Fibroblast of gingiva (primary cell): ENCODE measurements at regions not wholly inside any gene's neighbourhood (a gene's known extent, or its start where the extent isn't known, plus 50 kb on each side); places are given as distances from the start of the nearest gene placed in this dataset.
"Not testable (repeated sequence)": the region's sequence is repeated elsewhere in the genome, so short reads cannot be mapped to it uniquely, and the experiment has no call there.

Source experiments
- DNase-seq: peaks from one replicate; pipeline ENCODE4 v3.0.0-alpha.2; 2011; ENCODE audit warnings: low read depth

DNA sequence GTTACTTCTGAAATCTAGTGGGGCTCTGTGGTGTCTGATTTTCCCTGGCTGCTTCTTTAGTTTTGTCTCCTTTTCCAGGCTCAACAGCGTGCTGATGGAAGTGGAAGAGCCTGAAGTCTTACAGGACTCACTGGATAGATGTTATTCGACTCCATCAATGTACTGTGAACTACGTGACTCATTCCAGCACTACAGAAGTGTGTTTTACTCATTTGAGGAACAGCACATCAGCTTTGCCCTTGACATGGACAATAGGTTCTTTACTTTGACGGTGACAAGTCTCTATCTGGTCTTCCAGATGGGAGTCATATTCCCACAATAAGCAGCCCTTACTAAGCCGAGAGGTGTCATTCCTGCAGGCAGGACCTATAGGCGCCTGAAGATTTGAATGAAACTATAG lies 51.1 kb downstream of the NBPF8 start:
- not testable (repeated sequence) for DNase-seq

GRCh38 chr1:120477663-120478062 lies 62.8 kb downstream of the NBPF8 start:
- DNase-seq: not testable (repeated sequence)

DNA sequence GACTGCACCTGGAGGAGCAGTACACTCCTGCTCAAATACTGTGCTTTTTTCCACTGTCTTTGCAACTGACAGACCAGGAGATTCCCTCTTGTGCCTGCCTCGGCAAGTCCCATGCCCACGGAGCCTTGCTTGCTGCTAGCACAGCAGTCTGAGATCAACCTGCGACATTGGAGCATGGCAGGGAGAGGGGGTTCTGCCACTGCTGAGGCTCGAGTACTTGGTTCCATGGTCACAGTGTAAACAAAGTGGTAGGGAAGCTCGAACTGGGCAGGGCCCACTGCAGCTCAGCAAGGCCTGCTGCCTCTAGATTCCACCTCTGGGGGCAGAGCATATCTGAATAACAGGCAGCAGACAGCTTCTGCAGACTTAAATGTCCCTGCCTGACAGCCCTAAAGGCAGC lies 63.6 kb downstream of the NBPF8 start:
- DNase-seq: not testable (repeated sequence)

DNA sequence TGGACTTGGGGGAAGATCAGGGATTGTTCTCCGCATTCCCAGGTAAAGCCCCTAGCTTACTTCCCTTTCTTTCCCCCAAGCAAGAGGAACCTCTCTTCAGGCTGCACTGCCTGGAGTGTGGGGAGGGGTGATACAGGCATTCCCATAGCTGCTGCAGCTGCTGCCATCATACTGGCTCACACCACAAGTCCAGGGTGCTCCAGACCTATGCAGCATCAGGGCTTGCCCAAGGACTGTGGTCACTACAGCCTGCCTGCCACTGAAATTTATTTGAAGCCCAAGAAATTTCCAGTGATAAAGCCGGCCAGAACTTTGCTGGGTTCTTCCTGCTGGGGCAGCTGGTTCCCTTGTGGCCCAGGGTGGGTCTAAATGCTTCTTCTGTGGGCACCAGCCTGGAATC lies 72.7 kb downstream of the NBPF8 start:
- DNase-seq: not testable (repeated sequence)

DNA sequence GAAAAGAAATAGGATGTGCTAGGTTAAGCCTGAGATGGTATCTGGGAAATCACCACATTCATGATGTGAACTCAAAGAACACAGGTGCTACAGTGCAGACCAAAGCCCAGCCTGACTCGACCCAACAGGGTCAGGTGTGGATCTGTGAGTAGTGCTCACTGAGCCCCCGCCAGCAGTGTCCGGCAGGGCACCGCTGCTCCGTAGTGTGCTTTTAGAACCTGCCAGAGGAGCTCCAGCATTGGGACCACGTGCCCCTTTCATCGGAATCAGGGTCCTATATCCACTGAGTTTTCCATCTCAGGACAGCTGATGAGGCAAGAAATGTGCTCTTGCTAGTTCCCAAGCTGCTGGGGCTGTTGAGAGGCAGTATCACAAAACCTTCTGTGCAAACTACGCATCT lies 74.4 kb downstream of the NBPF8 start:
- DNase-seq: not testable (repeated sequence)

DNA sequence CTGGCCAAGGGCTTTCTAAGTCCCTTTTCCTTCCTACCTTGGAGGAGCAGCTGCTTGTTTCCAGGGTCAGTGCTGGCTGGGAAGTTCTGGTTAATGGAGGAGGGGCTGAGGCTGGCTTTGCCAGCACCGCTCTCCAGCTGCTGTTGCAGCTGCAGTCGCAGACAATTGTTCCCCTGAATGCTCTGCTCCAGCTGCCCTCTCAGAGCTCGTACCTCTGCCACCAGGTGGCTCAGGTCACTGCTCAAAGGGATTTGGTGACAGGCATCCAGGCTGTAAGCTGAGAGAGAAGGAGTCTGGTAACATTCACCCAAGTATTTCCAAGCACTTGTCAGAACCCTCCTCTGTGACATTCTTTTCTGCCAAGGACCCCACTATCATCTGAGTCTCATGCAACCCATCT lies 82.3 kb downstream of the NBPF8 start:
- DNase-seq: not testable (repeated sequence)

GRCh38 chr1:120503284-120503683 lies 88.4 kb downstream of the NBPF8 start:
- not testable (repeated sequence) for DNase-seq

DNA sequence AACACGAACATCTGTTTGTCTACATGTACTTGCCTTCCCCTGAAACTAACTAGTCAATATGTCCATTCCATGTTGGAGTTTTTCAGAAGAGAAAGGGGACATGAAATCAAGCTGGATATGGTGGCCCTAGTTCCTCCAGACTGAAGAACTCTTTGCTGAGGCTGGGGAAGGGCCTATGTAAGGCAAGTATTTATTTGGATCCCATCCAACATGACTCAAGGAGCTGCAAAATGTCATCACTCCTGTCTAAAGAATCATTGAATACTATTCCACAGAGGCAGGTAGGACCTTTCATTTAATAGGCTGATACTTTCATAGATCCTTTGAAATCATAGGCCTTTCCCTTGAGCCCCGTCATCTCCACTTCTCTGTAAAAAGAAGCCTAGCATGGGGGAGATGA lies 91.5 kb downstream of the NBPF8 start:
- DNase-seq: not testable (repeated sequence)

DNA sequence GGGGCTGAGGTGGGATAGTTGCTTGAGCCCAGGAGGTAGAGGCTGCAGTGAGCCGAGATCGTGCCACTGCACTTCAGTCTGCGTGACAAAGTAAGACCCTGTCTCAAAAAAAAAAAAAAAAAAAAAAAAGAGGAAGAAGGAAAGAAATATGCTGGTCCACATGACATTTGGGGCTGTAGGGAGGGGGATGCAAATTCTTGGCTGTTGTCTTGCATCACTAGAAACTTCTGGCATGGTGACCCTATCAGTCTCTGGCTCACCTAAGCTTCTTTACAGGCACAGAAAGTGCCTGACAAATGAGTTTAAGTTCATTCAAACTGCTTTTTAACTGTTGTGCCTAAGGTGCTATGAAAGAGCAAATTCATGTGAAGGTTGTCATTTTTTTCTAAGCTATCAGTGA lies 93.5 kb downstream of the NBPF8 start:
- DNase-seq: not testable (repeated sequence)

DNA sequence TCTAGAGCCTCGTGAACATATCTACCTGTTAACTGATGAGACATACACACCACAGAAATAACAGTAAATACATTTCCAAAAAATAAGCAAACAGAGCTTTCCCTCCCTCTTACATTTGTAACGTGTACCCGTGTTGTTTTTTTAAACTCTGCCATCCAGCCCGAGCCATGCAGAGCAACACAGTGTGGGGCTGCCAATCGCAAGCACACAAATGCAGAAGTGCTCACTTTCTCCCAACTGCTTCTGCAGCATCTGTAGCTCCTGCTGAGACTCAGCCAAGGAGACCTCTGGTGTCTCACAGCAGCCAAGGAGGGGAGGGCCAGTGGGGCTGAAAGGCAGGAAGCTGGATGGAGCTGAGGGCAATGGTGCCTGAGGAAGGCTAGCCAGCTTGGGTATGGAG lies 94.4 kb downstream of the NBPF8 start:
- not testable (repeated sequence) for DNase-seq

GRCh38 chr1:120513099-120513498 lies 98.3 kb downstream of the NBPF8 start:
- not testable (repeated sequence) for DNase-seq

DNA sequence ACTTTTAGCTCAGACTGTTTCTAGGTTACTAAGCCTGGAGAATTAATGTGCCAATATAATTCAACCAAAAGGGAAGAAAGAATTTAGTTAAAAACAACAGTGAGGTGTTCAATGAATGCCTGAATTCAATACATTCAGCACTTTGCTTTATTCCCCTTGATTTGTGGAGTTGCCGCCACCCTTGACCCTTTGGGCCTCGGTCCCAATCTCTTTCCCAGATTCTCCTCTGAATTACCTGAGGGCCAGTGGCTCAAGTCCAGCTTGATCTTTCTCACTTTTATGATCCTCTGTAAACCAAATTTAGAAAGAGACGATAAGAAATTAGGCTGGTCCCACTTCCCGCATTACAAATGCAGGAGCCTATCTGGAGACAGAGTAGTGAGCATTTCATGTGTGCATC lies 98.7 kb downstream of the NBPF8 start:
- not testable (repeated sequence) for DNase-seq

DNA sequence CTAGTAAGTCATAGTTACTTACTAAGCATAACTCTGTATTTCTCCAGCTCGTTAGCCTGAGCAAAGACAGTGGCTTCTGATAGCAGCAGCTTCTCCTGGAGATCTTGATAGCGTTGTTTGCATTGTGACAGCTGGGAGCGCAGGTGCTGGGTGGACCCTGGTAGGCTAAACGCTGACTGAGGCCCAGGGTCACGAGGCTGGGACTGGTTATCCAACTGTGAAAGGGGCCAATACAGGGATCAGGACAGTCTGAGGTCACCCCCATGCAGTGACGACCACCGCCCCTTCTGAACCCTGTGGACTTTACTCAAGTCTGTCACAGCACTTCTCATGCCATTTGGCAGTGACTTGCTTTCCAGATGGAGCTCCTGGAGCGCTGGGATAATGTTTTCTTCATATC lies 104.4 kb downstream of the NBPF8 start:
- DNase-seq: not testable (repeated sequence)

DNA sequence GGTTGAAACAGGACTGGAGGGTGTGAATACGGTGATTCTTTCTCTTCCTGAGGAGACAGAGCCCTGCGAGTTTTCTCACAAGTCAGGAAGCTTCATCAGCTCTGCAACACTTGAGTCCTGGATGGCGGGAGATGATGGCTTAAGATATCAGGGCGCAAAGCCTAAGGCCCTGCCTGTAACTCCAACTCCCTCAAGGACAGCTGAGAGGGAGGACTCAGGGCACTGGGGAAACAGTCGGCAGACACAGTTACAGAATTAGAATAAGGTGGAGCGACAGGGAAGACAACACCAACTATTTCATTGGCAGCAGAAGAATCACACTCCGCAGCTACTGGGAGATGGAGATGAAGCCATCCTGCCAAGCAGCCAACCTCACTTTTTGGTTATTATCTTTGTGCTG lies 109.6 kb downstream of the NBPF8 start:
- not testable (repeated sequence) for DNase-seq

DNA sequence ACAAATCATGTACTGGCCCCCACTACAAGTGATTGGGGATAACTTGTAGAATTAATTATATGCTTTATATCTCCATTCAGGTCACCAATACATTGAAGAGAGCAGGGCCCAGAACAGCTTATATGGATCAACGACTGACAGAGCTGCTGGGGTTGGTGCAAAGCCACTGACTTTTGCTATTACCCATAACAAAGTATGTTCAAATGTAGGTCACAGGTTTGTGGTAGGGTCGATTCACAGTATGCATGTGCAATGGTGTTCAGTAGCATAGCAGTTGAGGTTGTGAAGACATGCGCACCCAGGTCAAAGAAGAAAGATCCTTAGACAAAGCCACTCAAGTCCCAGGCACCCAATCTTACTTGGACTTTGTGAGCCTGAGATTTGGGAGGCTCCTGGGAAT lies 110.6 kb downstream of the NBPF8 start:
- not testable (repeated sequence) for DNase-seq

GRCh38 chr1:120529475-120530089 lies 114.7 kb downstream of the NBPF8 start:
- DNase-seq: not testable (repeated sequence)

- not testable (repeated sequence) for DNase-seq
Observed at GRCh38 chr1:120531455-120531854, 116.6 kb downstream of the NBPF8 start.

DNA sequence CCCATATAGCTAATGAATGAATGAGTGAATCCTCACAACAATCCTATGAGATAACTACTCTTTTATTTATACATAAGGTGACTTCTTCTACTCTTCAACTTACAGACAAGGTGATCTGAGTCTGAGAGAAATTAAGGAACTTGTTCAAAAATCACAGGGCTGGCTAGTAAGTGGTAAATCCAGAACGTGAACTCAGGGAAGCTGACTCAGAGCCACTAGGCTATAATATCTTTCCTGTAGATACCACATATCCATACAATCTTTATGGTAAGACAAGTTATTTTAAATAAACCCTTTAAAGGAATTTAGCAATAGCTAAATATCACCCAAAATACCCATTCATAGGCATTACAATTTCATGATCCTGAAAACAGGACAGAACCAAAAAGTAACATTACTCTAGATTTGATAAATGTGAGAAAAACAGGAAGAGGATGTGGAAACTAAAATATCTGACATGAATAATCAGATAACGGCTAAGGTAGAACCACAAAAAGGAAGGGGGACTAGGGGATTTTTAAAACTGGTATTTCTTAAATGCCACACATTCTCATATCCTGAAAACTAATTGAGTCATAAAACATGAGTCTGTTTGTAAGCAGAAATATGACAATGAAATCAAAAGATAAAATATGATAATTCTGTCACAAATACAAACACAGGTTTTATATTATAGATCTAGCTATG lies 119.7 kb downstream of the NBPF8 start:
- DNase-seq: not testable (repeated sequence)

GRCh38 chr1:120535052-120535451 lies 120.2 kb downstream of the NBPF8 start:
- DNase-seq: not testable (repeated sequence)

GRCh38 chr1:120541394-120541793 lies 126.6 kb downstream of the NBPF8 start:
- not testable (repeated sequence) for DNase-seq

DNA sequence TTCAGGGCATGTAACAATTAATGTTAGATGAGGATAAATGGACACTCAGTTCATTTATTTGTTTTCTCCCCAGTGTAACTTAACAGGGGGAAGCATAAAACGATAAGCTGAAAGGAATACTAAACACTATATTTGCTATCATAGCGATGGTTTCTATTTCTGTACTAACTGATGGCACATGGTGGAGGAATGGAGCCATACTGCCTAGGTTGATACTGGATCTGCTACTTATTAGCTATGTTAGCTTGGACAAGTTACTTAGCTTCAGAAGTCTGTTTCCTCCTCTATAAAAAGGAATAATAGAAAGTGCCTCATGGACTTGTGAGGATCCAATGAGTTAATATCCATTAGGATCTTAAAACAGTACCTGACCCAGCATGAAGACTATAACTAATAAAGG lies 127.5 kb downstream of the NBPF8 start:
- not testable (repeated sequence) for DNase-seq

DNA sequence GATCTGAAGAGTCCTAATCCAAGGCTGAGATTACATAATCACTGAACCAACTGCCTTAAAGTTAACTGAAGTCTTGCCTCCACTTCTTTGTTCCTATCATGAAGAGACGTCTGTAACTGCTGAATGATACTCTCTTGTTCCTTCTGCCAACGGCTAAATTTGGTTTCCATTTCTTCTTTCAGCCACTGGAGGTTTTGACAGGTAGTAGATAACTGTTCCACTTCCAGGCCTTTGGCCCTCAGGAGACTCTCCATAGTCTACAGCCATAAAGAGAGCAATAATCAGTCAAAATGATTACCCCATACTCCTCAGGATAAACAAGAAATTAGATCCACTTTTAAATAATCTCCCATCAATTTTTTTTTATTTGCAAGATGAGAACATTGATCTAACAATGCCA lies 128.1 kb downstream of the NBPF8 start:
- not testable (repeated sequence) for DNase-seq

DNA sequence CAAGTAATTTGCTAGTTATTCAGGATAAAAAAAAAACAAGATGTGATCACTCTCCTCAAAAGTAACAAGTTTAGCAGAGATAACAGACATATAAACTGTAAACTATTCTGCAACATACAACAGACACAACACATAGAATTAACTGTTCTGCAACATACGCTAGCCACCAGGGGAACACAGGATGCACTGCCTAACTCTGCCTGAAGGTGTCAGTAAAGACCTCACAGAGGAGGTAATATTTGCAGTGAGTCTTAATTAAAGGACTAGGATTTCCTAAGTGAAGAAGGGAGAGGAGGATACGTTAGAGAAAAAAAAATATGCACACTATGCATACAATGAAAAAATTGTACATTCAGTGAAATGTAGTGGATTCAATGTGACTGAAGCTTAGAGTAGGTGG lies 129.6 kb downstream of the NBPF8 start:
- DNase-seq: not testable (repeated sequence)

GRCh38 chr1:120550335-120550734 lies 135.5 kb downstream of the NBPF8 start:
- DNase-seq: not testable (repeated sequence)
